Spleen (tissue), 11 donors: ENCODE measurements at regions not wholly inside any gene's neighbourhood (a gene's known extent, or its start where the extent isn't known, plus 50 kb on each side); places are given as distances from the start of the nearest gene placed in this dataset.

ENCODE experiments used
- DNase-seq: peaks from one replicate; pipeline ENCODE4 v3.0.0-alpha.2; 2020
- H3K27ac ChIP-seq, 8 donors: fragments of 200-600 bp; sonication (generic) in 7 of 8; 1 replicate in 4 of 8; 2 replicates in 4 of 8; pipeline versions ENCODE4 v1.5.0 to v1.8.0; 2016 to 2021; ENCODE audit warnings: inconsistent platforms in 4 of 8, mild to moderate bottlenecking in 4 of 8, moderate library complexity in 1 of 8
- H3K27me3 ChIP-seq, 7 donors: fragments of 200-600 bp; sonication (generic) in 6 of 7; replicated peaks in 1 of 7; 1 replicate in 4 of 7; 2 replicates in 3 of 7; pipeline versions ENCODE4 v1.5.0 to v1.8.0; 2016 to 2021; ENCODE audit warnings: inconsistent platforms in 3 of 7, mild to moderate bottlenecking in 1 of 7
- H3K36me3 ChIP-seq, 6 donors: fragments of 200-600 bp; sonication (generic) in 5 of 6; 1 replicate in 4 of 6; 2 replicates in 2 of 6; pipeline versions ENCODE4 v1.5.0 to v1.8.0; 2016 to 2021; ENCODE audit warnings: inconsistent platforms in 2 of 6
- H3K4me1 ChIP-seq, 6 donors: fragments of 200-600 bp; sonication (generic) in 5 of 6; 1 replicate in 3 of 6; 2 replicates in 3 of 6; pipeline versions ENCODE4 v1.5.0 to v1.8.0; 2016 to 2021; ENCODE audit warnings: inconsistent platforms in 3 of 6
- H3K4me3 ChIP-seq, 8 donors: fragments of 200-600 bp; sonication (generic) in 7 of 8; 1 replicate in 4 of 8; 2 replicates in 4 of 8; pipeline versions ENCODE4 v1.5.0 to v1.8.0; 2016 to 2021; ENCODE audit warnings: inconsistent platforms in 4 of 8, mild to moderate bottlenecking in 4 of 8, moderate library complexity in 2 of 8
- H3K9me3 ChIP-seq, 8 donors: fragments of 200-600 bp; sonication (generic) in 7 of 8; 1 replicate in 4 of 8; 2 replicates in 4 of 8; pipeline versions ENCODE4 v1.5.0 to v1.8.0; 2016 to 2021; ENCODE audit warnings: inconsistent platforms in 4 of 8
- CTCF ChIP-seq, 11 experiments: fragments of 200-600 bp in 7 of 11; fragments of 450-650 bp in 4 of 11; sonication (generic) in 4 of 11; IDR thresholded peaks in 8 of 11; conservative IDR thresholded peaks in 3 of 11; 1 replicate in 7 of 11; 2 replicates in 4 of 11; pipeline versions ENCODE4 v1.4.0 to v1.8.0; 2016 to 2021; ENCODE audit warnings: antibody characterized with exemption in 11 of 11, inconsistent platforms in 4 of 11, mild to moderate bottlenecking in 1 of 11
- POLR2A ChIP-seq, 3 donors: fragments of 450-650 bp; IDR thresholded peaks; one replicate each; pipeline ENCODE4 v1.5.1; 2017; ENCODE audit warnings: antibody characterized with exemption in 3 of 3, mild to moderate bottlenecking in 1 of 3
- POLR2AphosphoS5 ChIP-seq, 3 donors: sonication (generic); formaldehyde crosslinking; IDR thresholded peaks; one replicate each; pipeline ENCODE4 v1.5.1; 2017; ENCODE audit warnings: antibody characterized with exemption in 3 of 3
- WGBS, 5 donors: extraction: QIAGEN DNeasy Blood & Tissue Kit in 3 of 5; methylation state at CpG; one replicate each; pipeline versions ENCODE4 v1.1.5 to v1.1.7; 2013 to 2018; 5-methylcytosine and 5-hydroxymethylcytosine counted together
- intact Hi-C: fragments of 100-400 bp; cut with DNase I; formaldehyde crosslinking; loops from one replicate; pipeline ENCODE4 v1.15.0; 2023; ENCODE audit warnings: low total_unique reads
- donor health status: healthy with polysubstance abuse.
- donor health status: DM: no; HTN: no; CAD: no; lungs with moderate emphysema.
- donor health status: DM: no; HTN: no; CAD: no.
- donor health status: Bipolar disorder and iron deficiency.
- donor health status: healthy.
- donor health status: DM: no; HTN: no; CAD: no.
- donor health status: DM: yes; HTN: yes; CAD: no.

GRCh38 chr9:107567462-107567861 is 77.9 kb upstream of the KLF4 start:
- Histone ChIP-seq H3K27ac (no peak overlapping the region), H3K4me1 (no peaks in the 10 kb centered on the region), H3K27me3 (no peaks in the 10 kb centered on the region), H3K9me3 (no peaks in the 10 kb centered on the region), H3K36me3 (no peaks in the 10 kb centered on the region), H3K4me3 (no peak overlapping the region)
- intact Hi-C loops = no loop called here
- no peak for TF ChIP-seq CTCF (IDR thresholded peaks at IDR 0.05 in 8 of 11, conservative IDR thresholded peaks at IDR 0.05 in 3 of 11)
- no peak for TF ChIP-seq POLR2A (IDR thresholded peaks at IDR 0.05)
- no peak for TF ChIP-seq POLR2AphosphoS5 (IDR thresholded peaks at IDR 0.05)
- 87 to 97% (median 88%) methylated on average over 4 of the region's 4 CpGs for WGBS, 5 donors
- DNase-seq = no peak

DNA sequence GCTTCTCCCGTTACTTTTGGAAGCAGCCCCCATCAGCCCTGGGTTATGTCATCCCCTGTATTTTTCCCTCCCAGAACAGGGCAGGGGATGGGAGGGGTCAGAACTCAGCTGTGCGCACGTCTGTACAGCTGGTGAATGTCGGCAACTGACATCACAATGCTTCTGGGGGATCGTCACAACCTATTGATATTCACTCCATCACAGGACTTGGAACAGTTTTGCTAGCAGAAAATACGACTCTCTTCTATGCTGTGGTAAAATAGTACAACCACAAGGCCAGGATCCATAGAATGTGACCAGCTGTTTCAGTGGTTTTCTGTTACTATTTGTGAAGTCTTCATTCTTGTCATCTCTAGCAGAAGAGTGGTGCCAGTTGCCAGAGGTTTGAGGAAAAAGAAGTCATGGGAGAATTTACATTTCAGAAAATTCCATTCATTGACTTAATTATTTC is 77.1 kb upstream of the KLF4 start:
- WGBS, 5 donors = 74 to 81% (median 77%) methylated on average over 6 of the region's 6 CpGs
- no peaks in the 10 kb centered on the region for H3K27me3 ChIP-seq
- H3K4me3 ChIP-seq = no peak overlapping the region
- H3K9me3 ChIP-seq = no peaks in the 10 kb centered on the region
- H3K27ac ChIP-seq = no peak overlapping the region
- TF ChIP-seq CTCF (IDR thresholded peaks at IDR 0.05 in 8 of 11, conservative IDR thresholded peaks at IDR 0.05 in 3 of 11) (no peak), POLR2A (IDR thresholded peaks at IDR 0.05) (no peak), POLR2AphosphoS5 (IDR thresholded peaks at IDR 0.05) (no peak)
- no peaks in the 10 kb centered on the region for H3K4me1 ChIP-seq
- intact Hi-C loops = no loop called here
- H3K36me3 ChIP-seq = no peaks in the 10 kb centered on the region
- no peak for DNase-seq

- TF ChIP-seq POLR2A (IDR thresholded peaks at IDR 0.05) = no peak
- TF ChIP-seq CTCF (IDR thresholded peaks at IDR 0.05 in 8 of 11, conservative IDR thresholded peaks at IDR 0.05 in 3 of 11) = no peak
- TF ChIP-seq POLR2AphosphoS5 (IDR thresholded peaks at IDR 0.05) = no peak
- Histone ChIP-seq H3K27ac (no peak overlapping the region), H3K4me3 (no peak overlapping the region), H3K36me3 (no peaks in the 10 kb centered on the region), H3K9me3 (no peaks in the 10 kb centered on the region), H3K27me3 (no peaks in the 10 kb centered on the region), H3K4me1 (no peaks in the 10 kb centered on the region)
- WGBS, 5 donors = 77 to 91% (median 83%) methylated on average over 4 of the region's 4 CpGs
- no peak for DNase-seq
- intact Hi-C loops = no loop called here
Measured at GRCh38 chr9:107562798-107563197, 73.2 kb upstream of the KLF4 start.

DNA sequence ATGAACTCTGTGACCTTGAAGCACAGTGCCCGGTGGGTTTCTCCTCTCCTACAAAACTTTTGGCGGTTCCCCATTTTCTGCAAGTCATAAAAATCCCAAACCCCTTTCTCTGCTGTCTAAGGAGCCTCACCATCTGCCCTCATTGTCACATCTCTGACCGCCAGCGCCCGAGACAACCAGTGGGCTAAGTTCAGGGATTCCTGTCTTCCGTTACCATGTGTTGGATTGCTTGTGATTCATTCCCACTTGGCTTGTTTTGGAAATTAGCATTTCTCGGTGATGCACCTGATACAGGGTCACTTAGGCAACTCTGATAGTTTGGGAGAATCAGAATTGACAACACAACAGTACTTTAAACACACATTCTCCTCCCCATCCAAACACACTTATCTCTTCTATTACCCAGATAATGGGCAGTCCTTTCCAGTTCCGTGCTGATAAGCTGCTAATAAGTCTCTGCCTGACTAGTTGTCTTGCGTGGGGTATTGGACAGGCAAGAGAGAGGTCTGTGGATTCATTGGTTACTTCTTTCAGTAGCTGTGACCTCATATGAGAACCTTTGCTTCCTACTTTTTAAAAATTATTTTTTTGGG is 70.0 kb upstream of the KLF4 start:
- no peaks in the 10 kb centered on the region for H3K36me3 ChIP-seq
- 83 to 93% (median 90%) methylated on average over 9 of the region's 9 CpGs for WGBS, 5 donors
- no peak overlapping the region for H3K27ac ChIP-seq
- intact Hi-C loops = no loop called here
- TF ChIP-seq CTCF (IDR thresholded peaks at IDR 0.05 in 8 of 11, conservative IDR thresholded peaks at IDR 0.05 in 3 of 11) (no peak), POLR2AphosphoS5 (IDR thresholded peaks at IDR 0.05) (no peak), POLR2A (IDR thresholded peaks at IDR 0.05) (no peak)
- H3K9me3 ChIP-seq = no peaks in the 10 kb centered on the region
- H3K4me1 ChIP-seq = peaks cover 0 to 5% (median 0%) of the 10 kb centered on the region in 6 donors
- H3K27me3 ChIP-seq = no peaks in the 10 kb centered on the region
- no peak overlapping the region for H3K4me3 ChIP-seq
- no peak for DNase-seq
